HG03521 (cell line): ENCODE measurements at regions not wholly inside any gene's neighbourhood (a gene's known extent, or its start where the extent isn't known, plus 50 kb on each side); places are given as distances from the start of the nearest gene placed in this dataset.
A peak's percentile ranks its signal among the peaks of the same experiment; 100 is the strongest.
"Not testable (repeated sequence)": the region's sequence is repeated elsewhere in the genome, so short reads cannot be mapped to it uniquely, and the experiment has no call there.

Experiments used
- ATAC-seq: cut with Tn5 transposase; IDR thresholded peaks from one replicate; pipeline ENCODE4 v1.9.1; 2021; ENCODE audit warnings: mild to moderate bottlenecking, moderate library complexity; ENCODE audit not compliant: unreplicated experiment

DNA sequence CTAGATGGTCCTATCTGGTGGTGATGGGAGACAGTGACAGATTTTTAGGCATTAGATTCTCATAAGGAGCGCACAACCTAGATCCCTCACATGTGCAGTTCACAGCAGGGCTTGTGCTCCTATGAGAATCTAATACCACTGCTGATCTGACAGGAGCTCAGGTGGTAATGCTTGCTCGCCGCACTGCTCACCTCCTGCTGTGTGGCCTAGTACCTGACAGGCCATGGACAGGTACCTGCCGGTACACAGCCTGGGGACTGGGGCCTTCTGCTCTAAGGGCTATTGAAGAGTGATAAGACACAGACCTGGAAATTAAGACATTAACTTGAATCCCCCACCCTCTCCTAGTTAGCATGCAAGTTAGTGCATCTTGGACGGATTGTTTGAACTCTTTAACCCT is 64.4 kb downstream of the KLRB1 start:
- not testable (repeated sequence) for ATAC-seq

GRCh38 chr12:9542827-9543226 is 64.9 kb downstream of the KLRB1 start:
- ATAC-seq, result not testable (repeated sequence)

DNA sequence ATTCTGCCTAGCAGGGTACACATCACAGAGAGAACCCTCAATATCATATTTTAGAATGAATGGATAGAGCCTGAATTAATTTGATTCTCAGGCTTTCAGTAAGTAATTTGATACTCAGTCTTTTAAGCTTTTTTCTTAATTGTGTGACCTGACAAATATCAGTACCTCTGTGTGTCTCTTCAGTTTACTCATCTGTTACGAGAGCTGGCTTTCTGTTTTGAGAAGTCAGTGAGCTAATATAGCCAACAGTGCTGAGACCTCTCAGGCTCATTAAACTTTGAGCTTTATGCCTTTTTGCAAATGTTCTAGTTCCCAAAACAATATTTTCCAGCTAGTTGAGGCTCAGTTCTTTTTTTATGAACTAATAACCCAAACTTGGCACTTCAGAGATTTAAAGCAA is 91.8 kb downstream of the KLRB1 start:
- not testable (repeated sequence) for ATAC-seq

GRCh38 chr12:9512695-9513094 is 95.0 kb downstream of the KLRB1 start:
- not testable (repeated sequence) for ATAC-seq

DNA sequence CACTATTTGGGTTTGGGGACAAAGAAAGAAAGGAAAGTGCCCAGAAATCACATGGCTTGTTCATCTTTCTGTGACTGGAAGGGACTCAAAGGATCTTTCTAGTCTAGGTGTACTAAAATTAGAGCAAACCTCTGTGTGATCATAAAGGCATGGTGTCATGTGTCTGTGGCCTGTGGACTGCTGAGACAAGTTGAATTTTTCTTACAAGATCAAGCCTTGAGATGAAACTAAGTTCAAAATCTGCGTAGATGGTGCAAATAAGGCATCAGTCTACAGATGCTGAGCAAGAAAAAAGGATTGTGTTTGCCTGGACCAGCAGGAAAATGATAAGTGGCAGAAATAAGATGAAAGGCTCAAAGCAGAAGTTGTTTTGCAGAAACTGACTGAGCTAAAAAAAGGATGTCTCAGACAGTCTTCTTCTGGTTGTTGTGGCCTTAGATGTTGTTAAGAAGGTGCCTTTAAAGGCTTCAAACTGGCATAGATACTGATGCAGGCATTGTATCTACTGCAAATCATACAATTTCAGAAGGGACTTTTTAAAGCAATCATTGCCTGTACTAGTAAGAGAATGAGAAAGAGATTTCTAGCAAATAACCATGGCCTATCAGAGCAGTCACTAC is 97.2 kb downstream of the KLRB1 start:
- not testable (repeated sequence) for ATAC-seq

DNA sequence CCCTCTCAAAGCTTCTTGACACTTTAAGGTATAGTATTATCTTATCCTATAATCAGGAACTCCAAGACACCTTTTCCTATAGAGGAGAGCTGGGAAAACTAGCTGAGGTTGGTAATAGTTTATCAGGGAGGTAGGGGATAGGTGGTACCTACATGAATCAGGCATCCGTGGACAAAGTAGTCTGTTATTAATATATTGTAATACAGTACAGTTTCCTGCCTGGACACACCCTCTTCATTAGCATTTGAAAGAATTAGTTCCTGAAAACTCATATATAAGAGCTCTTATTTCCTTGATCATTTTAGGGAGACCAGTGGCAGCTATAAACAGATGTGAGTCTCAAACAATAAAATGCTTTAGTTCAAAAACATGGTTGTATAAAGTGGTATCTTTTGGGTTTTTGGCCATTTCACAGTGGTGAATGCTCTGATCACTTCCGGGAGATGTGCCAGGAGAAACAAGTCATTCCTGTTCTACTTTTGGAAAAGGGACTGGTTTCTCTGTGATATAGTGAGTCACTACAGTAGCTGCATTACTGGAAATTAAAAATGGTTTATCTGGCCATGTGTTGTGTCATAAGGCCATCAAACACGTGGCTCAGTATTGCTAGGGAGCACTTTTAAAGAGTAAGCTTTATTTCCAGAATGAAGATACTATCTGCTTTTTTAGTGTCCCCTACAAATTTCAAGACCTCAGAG is 98.1 kb downstream of the KLRB1 start:
- ATAC-seq, result no peak

GRCh38 chr12:9506746-9507145 is 101.0 kb downstream of the KLRB1 start:
- ATAC-seq, result no peak

GRCh38 chr12:9503384-9503783 is 104.3 kb downstream of the KLRB1 start:
- ATAC-seq, result not testable (repeated sequence)

GRCh38 chr12:9502845-9503244 is 104.9 kb downstream of the KLRB1 start:
- not testable (repeated sequence) for ATAC-seq

DNA sequence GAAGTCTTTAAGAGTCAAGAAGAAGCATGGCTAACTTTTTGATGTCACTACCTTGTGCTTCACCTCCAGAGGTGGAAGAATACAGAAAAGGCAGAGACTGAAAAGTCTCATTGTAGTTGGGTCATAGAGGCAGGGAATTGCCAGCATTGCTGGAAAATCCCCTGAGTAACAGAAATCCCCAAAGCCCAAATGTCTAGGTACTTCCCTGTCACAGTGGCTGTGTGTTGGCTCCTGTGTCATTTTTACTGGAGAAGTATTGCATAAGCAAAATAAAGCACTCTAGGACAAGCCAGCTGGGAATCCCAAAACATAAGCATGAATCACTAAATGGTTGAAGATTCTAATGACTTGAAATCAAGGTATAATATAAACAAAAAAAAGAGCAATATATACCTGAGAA is 114.4 kb downstream of the KLRB1 start:
- ATAC-seq, result not testable (repeated sequence)

GRCh38 chr12:9481289-9481688 is 126.4 kb downstream of the KLRB1 start:
- ATAC-seq, result not testable (repeated sequence)

DNA sequence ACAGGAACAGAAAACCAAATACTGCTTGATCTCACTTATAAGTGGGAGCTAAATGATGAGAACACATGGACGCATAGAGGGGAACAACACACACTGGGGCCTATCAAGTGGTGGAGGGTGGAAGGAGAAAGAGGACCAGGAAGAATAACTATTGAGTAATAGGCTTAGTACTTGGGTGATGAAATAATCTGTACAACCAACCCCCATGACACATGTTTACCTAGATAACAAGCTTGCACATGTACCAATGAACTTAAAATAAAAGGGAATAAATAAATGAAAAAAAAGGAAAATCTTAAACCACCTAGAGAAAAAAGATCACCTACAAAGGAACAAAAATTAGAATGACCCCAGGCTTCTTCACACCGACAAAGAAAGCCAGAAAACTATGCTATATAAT is 133.5 kb downstream of the KLRB1 start:
- ATAC-seq, result not testable (repeated sequence)

DNA sequence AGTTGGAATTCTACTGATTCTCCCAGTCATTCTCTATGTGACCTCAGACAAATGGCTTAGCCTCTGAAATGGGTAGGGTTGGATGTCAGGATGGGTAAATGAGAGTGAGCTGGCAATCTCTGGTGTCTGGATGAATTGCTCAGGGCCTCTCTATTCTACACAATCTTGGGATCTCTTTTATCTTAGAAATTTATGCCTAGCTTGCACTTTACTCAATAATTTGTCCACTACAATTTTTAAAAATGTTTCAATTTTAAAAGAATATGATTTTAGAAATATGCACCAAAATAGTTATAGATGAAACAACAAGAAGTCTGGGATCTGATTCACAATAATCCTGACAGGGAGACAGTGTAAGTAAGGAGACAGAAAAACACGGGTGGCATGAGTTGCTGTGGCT is 134.1 kb downstream of the KLRB1 start:
- ATAC-seq, result not testable (repeated sequence)

DNA sequence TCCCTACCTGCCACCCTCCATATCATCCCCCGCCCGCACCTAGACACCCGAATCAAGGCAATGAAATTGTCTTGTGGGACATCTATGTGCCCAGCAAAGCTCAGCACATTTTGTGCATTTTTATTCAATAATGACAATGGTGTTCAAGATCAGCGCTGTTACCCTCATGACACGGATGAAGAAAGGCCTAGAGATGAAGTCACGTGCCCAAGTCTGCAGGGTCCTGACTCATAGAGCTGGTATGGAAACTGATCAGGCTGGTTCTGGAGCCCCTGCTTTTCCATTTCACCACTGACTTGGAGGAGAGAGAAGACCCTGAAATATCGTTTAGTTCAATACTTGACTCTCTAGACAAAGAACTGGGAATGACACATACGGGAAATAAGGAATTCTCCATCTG is 136.2 kb downstream of the KLRB1 start:
- not testable (repeated sequence) for ATAC-seq

DNA sequence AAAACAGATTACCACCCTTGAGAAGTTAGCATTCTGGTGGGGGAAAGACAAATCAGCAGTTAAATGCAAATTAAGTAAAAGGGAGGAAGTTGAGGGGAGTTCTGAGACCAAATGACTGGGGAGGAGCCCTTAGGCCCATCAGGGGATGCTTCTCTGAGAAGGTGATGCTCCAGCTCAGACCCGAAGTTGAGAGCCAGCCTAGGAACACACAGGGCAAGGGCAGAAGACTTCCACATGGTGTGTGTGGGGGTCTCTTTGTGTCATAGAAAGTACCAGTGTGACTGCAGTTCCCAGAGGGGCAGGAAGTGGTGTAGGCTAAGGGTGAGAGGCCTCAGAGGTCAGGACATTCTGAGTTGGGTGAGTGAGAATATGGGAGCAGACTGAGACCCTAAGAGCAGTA is 137.3 kb downstream of the KLRB1 start:
- peak; percentile 48 for ATAC-seq

DNA sequence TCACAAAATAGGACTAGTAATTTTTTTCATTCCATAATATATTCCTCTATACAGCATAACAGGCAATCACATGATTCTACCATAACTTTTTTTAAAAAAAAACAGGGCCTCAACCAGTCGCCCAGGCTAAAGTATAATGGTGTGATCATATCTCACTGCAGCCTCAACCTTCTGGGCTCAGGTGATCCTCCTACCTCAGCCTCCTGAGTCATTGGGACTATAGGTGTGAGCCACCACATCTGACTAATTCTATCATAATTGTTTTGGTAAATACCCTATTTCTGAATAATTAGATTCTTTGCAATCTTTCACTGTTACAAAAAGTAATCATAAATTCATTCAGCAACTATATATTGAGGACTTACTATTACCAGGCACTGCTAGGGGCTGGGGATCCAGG is 137.8 kb downstream of the KLRB1 start:
- ATAC-seq, result not testable (repeated sequence)

DNA sequence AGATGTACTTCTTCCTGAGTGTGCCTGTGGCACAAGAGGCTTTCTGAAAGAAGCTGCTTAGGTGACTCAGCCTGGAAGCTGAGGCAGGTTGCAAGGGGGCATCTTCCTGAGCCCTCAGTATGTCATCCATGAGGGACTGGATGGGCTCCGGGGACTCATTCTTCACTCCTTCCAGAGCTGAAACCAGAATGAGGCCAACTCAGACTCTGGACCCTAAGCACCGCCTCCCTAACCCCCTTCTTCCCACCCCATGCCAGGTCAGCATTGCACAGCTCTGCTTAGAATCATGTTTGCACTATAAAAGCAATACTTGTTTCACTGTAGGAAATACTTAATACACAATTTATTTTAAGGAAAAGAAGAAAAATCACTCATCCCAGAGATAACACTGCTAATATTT is 138.3 kb downstream of the KLRB1 start:
- ATAC-seq, result not testable (repeated sequence)

GRCh38 chr12:9468998-9469397 is 138.7 kb downstream of the KLRB1 start:
- ATAC-seq, result not testable (repeated sequence)

DNA sequence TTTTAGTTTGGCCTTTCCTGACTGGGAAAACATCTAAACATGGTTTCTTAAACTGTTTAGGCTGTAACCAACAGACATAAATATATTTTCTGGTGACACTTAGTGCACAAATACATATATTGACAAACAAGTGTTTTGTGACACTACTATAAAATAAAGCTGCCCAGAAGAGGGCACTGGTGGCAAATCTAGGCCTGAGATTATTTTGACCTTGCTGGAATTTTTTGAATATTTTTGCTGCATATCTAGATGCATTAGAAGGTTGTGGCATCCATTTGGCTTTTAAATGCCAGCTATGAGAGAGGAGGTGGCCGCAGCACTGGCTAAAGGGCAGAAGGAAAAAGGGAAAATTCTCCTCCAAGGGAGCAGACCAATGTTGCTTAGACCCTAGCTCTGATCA is 139.6 kb downstream of the KLRB1 start:
- ATAC-seq, result not testable (repeated sequence)

DNA sequence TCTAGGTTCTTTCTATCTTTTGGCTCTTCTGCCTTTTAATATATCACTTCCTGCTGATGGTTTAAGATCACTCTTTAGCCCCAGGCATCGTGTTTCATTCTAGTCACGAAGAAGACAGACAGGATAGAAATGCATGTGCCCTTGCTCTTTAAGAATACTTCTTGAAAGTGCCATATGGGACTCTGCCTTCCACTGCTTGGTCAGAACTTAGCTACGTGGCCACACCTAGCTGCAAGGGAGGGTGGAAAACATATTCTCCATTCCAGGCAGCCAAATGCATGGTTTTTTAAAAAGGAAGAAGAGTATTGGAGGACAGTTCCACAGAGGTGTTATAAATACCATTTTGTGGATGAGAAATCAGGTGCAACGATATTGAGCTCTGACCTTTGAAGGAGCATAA is 143.3 kb downstream of the KLRB1 start:
- no peak for ATAC-seq

DNA sequence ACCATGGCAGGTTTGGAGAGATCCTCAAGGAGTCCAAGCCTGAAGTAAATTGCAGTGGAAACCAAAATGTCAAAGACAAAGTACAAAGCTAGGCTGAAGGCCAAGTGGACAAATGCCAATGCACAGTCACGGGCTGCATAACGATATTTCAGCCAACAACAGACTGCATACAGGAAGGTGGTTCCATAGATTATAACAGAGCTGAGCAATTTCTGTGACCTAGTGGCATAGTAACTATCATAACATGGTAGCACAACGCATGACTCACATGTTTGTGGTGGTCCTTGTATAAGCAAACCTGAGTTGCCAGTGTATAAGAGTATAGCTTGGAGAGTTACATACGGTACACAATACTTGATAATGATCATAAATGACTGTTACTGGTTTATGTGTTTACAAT is 152.2 kb downstream of the KLRB1 start:
- not testable (repeated sequence) for ATAC-seq

DNA sequence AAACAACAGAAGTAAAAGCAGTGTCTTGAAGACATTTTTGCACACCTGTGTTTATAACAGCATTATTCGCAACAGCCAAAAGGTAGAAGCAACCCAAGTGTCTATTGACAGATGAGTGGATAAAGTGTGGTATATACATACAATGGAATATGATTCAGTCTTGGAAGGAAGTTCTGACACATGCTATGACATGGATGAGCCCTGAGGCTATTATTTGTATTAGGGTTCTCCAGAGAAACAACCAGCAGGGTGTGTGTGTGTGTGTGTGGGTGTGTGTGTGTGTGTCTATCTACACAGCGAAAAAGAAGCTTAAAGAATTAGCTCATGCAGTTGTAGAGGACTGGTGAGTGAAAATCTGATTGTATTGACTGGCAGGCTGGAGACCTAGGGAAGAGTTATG is 153.7 kb downstream of the KLRB1 start:
- ATAC-seq, result not testable (repeated sequence)
